ENCODE measurements at regions not wholly inside any gene's neighbourhood (a gene's known extent, or its start where the extent isn't known, plus 50 kb on each side); places are given as distances from the start of the nearest gene placed in this dataset.

GRCh38 chr2:215847056-215847455 lies 166.3 kb downstream of the MREG start:
- TF ChIP-seq POLR2A (IDR thresholded peaks at IDR 0.05) (no peak), CTCF (IDR thresholded peaks at IDR 0.05) (no peak), POLR2AphosphoS5 (IDR thresholded peaks at IDR 0.05) (no peak)
